HG02798 (cell line): ENCODE measurements at regions not wholly inside any gene's neighbourhood (a gene's known extent, or its start where the extent isn't known, plus 50 kb on each side); places are given as distances from the start of the nearest gene placed in this dataset.
A peak's percentile ranks its signal among the peaks of the same experiment; 100 is the strongest.
"Not testable (repeated sequence)": the region's sequence is repeated elsewhere in the genome, so short reads cannot be mapped to it uniquely, and the experiment has no call there.

Source experiments
- ATAC-seq: cut with Tn5 transposase; IDR thresholded peaks from one replicate; pipeline ENCODE4 v1.9.1; 2021; ENCODE audit warnings: mild to moderate bottlenecking; ENCODE audit not compliant: unreplicated experiment, poor library complexity

DNA sequence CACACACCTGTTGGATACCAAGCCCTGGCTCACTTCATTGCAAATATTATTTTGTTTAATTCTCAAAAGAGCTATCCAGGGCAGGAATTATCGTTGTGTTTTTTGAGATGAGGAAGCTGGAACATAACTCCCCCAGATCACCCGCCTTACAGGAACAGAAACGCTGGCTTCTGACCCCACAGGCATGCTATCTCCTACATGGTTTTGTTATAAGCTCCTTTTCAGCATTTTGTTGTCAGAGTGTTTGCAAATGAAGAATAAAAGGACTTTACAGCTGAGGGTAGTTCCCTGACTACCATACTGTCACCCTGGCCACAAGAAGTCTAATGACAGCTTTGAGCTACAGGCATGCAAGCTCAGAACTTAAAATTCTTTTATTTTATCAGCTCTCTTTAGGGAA, 62.0 kb upstream of the MRPS9 start:
- no peak for ATAC-seq

DNA sequence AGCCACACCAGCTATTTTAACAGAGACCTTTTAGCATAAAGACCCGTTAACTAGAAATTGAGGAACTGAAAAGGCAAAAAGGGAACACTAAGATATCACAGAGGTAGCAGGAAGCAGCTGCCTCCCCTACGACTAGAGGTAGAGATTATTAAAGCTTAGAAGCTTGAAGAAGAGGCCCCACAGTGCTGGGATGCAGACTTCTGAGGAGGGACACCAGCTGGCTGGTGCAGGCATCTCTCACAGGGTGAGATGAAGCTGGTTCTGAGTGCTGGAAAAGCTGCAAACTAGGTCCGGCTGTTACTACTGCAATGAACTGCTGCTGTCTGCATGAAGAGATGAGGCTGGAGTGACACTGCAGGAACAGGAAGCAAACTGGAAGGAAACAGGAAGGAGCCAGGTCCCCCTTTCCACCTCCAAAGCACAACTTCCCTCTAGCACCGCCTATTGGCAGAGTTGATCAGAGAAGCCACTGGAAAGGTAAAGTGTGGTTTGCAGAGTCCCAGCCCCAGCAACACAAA, 61.2 kb upstream of the MRPS9 start:
- peak; percentile 95 for ATAC-seq

DNA sequence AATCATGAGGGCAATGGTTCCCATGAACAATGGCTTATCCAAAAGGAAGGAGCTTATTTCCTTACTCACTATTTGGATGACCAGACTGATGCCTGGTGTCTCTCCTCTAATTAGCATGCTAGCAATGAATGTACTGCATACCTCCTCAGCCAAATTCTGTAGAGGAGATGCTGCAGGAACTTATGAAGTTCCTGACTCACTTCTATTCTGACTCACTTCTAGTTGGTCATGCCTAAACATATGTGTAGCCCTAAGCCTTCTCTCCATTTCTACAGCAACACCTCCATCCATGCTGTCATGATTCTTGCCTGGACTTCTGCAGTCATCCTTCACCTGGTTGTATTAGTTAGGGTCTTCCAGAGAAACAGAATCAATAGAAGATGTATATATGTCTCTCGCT, 59.9 kb upstream of the MRPS9 start:
- ATAC-seq, result no peak

DNA sequence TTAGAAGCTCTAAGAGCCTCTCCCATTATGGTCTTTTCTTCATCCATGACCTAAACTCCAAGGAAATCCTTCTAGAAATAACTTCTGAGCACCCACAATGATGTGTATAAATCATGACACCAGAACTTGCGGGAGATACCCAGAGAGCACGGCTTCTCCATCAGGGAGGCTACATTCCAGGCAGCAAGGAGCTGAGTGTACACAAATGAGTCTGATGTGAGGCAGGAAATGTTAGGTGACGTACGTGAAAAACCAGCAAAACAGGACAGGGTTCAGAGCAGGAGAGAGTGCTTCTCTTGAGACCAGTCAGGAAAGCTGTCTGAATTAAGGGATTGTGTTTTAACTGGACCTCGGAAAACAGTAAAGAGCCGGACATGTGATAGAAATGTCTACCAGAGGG, 58.1 kb upstream of the MRPS9 start:
- ATAC-seq, result not testable (repeated sequence)

DNA sequence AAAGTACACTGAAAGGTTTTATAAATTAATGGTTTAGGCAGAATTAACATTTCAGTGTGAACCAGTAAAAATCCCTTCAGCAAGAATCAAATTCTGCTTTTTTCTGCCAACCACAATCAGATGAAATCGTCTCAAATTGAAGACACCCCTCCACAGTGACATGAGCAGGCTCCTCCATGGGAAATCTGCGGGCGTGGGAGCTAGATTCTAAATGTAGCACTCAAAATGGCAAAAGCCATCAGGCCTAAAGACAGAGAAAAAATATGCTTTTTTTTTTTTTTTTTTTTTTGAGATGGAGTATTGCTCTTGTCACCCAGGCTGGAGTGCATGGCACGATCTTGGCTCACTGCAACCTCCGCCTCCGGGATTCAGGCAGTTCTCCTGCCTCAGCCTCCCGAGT, 55.8 kb upstream of the MRPS9 start:
- ATAC-seq, result no peak
